ENCODE measurements at regions not wholly inside any gene's neighbourhood (a gene's known extent, or its start where the extent isn't known, plus 50 kb on each side); places are given as distances from the start of the nearest gene placed in this dataset.

GRCh38 chr6:165814679-165815078, 151.6 kb upstream of the PDE10A start:
- TF ChIP-seq EZH2 (IDR thresholded peaks at IDR 0.05; ENCODE audit: insufficient read depth, poor library complexity, severe bottlenecking): no peak
- TF ChIP-seq EZH2phosphoT487 (IDR thresholded peaks at IDR 0.05; ENCODE audit: insufficient read depth, low read depth): no peak
